ENCODE measurements at regions not wholly inside any gene's neighbourhood (a gene's known extent, or its start where the extent isn't known, plus 50 kb on each side); places are given as distances from the start of the nearest gene placed in this dataset.

- TF ChIP-seq ATF3 (CRISPR knock-in tag; conservative IDR thresholded peaks at IDR 0.05) (no peak), NFE2L1 (CRISPR knock-in tag; IDR thresholded peaks at IDR 0.05) (no peak)
These were observed 133.2 kb upstream of the BARHL2 start (continued) for GRCh38 chr1:90850181-90850897.

- DNase-seq (ENCODE audit: low spot score) = peak; percentile 51
- Mint-ChIP-seq H3K9me3 (no peaks in the 10 kb centered on the region), H3K27me3 (ENCODE audit: low read depth) (peaks cover 86% of the 10 kb centered on the region), H3K4me1 (peaks cover 60% of the 10 kb centered on the region), H3K4me3 (peak overlapping the region; percentile 62), H3K27ac (no peak overlapping the region), H3K36me3 (no peaks in the 10 kb centered on the region)
- ChIA-PET POLR2A (interaction anchor here (0.6 kb wide), 1 partner anchor 86 kb away, joined by 3 read pairs; no protein-coding TSS in a partner anchor), CTCF (interaction anchor here (1.0 to 3.3 kb wide), 6 partner anchors 10 to 325 kb away, joined by 3 to 21 read pairs (median 8); no protein-coding TSS in a partner anchor)
- no peak for TF ChIP-seq ZBTB21 (CRISPR knock-in tag; IDR thresholded peaks at IDR 0.05; ENCODE audit: borderline replicate concordance)
- peak; percentile 60; the same call in 1 of the 2 replicates for TF ChIP-seq MAX (CRISPR knock-in tag; IDR thresholded peaks at IDR 0.05)
- no peak for TF ChIP-seq ATF6 (CRISPR knock-in tag; IDR thresholded peaks at IDR 0.05)
- TF ChIP-seq ETV6 (CRISPR knock-in tag; IDR thresholded peaks at IDR 0.05) = 0 out of 2 replicates have a peak, but pooled peaks have one; percentile 15
- peak; percentile 44; the same call in 1 of the 2 replicates for TF ChIP-seq ZNF281 (CRISPR knock-in tag; IDR thresholded peaks at IDR 0.05)
- TF ChIP-seq ERG (CRISPR knock-in tag; IDR thresholded peaks at IDR 0.05) = no peak
- TF ChIP-seq NR3C1 (CRISPR knock-in tag; conservative IDR thresholded peaks at IDR 0.05; ENCODE audit: low read depth) = no peak
- no peak for TF ChIP-seq USF2 (CRISPR knock-in tag; IDR thresholded peaks at IDR 0.05)
- peak; percentile 56 for ATAC-seq
These were observed 124.4 kb upstream of the BARHL2 start for GRCh38 chr1:90841473-90841872.

GRCh38 chr1:90840352-90840751 lies 123.2 kb upstream of the BARHL2 start:
- POLR2A ChIA-PET = no interaction called here
- no peak for TF ChIP-seq TCF7 (CRISPR knock-in tag; IDR thresholded peaks at IDR 0.05; ENCODE audit: low read depth)
- no peak for TF ChIP-seq CREM (CRISPR knock-in tag; IDR thresholded peaks at IDR 0.05)
- no peak for TF ChIP-seq RORB (CRISPR knock-in tag; IDR thresholded peaks at IDR 0.05)
- TF ChIP-seq ZSCAN18 (CRISPR knock-in tag; IDR thresholded peaks at IDR 0.05) = no peak
- TF ChIP-seq ETV6 (CRISPR knock-in tag; IDR thresholded peaks at IDR 0.05) = no peak
- Mint-ChIP-seq H3K4me3 (0 out of 2 replicates have a peak overlapping the region, but pooled peaks have one; percentile 62), H3K27ac (no peak overlapping the region), H3K36me3 (no peaks in the 10 kb centered on the region), H3K9me3 (no peaks in the 10 kb centered on the region), H3K4me1 (peaks cover 64% of the 10 kb centered on the region), H3K27me3 (ENCODE audit: low read depth) (peaks cover 91% of the 10 kb centered on the region)
- no peak for DNase-seq (ENCODE audit: low spot score)
- no peak for ATAC-seq
- CTCF ChIA-PET = interaction anchor here (1.7 to 3.3 kb wide), 2 partner anchors 11 to 117 kb away, joined by 8 to 21 read pairs; no protein-coding TSS in a partner anchor
